ENCODE measurements at regions not wholly inside any gene's neighbourhood (a gene's known extent, or its start where the extent isn't known, plus 50 kb on each side); places are given as distances from the start of the nearest gene placed in this dataset.

DNA sequence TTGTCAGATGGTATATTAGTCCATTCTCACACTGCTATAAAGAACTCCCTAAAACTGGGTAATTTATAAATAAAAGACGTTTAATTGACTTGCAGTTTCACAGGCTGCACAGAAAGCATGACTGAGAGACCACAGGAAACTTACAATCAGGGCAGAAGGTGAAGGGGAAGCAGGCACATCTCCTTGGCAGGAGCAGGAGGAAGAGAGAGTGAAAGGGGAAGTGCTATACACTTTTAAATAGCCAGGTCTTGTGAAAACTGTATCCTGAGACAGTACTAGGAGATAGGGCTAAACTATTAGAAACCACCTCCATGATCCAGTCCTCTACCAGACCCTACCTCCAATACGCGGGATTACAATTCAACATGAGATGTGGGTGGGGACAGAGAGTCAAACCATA lies 193.9 kb upstream of the KCNG1 start:
- DNase-seq, result no peak

DNA sequence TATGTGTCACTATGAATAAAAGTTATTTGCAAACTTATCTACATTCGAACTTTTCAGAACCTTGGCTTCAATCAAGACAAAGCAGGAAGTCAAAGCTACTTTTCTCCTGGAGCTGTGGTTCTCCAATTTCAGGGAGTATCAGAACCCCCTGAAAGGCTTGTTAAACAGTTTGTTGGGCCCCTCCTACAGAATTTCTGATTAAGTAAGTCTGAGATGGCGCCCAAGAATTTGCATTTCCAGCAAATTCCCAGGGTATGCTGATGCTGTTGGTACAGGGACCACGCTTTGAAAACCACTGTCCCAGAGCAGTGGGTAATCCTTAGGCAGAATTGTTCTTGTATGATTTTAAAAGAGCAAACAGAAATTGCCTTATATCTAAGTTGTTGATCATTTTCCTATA lies 189.9 kb upstream of the KCNG1 start:
- DNase-seq, result no peak

DNA sequence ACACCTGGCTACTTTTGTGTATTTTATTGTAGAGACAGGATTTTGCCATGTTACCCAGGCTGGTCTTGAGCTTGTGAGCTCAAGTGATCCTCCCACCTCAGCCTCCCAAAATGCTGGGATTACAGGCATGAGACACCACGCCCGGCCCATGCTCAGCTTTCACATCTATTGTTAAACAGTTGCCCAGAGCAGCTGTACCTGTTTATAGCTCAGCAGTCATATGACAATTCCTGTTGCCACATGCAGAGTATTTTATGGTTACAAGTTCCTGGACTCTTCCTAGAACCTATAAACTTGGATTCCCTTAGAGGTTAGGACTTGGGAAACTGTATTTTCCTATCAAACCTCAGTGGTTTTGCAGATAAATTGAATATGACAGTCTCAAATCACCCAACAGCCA lies 188.3 kb upstream of the KCNG1 start:
- DNase-seq, result no peak

DNA sequence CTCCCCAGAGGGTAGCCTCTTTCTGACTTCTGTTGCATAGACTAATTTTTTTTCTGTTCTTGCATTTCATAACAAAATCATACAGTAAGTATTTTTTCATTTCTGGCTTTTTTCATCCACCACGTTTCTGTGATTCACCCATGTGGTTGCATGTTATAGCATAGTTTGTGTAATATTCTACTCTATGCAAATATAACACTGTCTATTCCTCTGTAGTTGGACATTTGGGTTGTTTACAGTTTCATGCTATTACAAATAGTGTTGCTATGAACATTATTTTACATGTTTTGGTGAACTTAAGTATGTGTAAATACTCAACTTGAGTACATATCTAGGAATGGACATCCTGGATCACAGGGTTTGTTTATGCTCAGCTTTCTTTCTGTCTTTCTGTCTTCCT lies 187.2 kb upstream of the KCNG1 start:
- no peak for DNase-seq

DNA sequence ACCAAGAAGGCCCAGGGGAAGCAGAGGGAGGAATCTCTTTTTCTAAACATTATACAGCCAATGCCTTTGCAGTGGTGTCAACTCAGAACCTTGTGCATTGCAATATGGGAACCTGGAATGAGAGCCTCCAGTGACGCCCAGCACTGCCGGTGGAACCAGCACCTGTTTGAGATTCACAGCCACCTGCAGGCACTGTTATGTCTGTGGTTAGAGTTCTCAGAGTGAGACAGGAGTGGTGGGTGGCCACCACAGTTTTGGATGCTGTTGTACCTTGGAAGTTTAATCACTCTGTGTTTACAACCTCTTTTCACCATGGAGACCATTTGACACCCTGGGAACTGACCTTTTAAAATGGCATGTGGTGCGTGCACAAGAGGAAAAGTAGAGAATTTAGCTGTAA lies 185.3 kb upstream of the KCNG1 start:
- no peak for DNase-seq

DNA sequence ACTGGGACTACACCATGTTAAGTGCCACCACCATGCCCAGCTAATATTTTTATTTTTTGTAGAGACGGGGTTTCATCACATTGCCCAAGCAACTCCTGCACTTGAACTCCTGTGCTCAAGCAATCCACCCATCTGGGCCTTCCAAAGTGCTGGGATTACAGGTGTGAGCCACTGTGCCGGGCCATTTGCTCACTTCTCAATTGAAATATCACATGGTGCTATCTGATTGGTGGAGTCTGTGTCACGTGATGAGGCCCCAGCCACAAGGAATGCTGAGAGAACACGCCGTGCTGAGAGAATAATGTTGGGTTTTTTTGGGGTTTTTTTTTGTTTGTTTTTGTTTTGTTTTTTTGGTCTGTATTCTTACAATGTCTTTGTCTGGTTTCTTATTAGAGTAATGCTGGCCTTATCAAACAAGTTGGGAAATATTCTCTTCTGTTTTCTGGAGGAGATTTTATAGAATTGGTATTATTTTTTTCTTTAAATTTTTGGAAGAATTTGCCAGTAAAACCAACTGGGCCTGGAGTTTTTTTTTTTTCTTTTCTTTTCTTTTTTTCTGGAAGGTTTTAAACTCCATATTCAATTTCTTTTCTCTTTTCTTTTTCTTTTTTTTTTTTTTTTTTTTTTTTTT lies 183.2 kb upstream of the KCNG1 start:
- DNase-seq, result no peak

DNA sequence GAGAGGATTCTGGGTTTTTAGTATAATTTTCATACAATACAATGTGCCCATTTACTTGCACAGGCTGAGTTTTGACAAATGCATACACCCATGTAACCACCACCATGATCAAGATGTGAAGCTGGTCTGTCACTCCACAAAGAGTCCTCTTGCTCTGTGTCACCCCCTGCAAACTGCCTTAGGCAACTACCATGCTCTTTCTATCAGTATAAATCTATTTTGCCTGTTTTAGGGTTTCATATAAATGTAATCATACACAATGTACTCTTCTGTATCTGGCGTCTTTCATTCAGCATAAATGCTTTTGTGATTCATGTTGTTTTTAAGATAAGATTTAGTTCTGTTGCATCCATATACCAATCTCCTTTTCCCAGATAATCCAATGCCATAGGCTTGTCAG lies 181.9 kb upstream of the KCNG1 start:
- no peak for DNase-seq

DNA sequence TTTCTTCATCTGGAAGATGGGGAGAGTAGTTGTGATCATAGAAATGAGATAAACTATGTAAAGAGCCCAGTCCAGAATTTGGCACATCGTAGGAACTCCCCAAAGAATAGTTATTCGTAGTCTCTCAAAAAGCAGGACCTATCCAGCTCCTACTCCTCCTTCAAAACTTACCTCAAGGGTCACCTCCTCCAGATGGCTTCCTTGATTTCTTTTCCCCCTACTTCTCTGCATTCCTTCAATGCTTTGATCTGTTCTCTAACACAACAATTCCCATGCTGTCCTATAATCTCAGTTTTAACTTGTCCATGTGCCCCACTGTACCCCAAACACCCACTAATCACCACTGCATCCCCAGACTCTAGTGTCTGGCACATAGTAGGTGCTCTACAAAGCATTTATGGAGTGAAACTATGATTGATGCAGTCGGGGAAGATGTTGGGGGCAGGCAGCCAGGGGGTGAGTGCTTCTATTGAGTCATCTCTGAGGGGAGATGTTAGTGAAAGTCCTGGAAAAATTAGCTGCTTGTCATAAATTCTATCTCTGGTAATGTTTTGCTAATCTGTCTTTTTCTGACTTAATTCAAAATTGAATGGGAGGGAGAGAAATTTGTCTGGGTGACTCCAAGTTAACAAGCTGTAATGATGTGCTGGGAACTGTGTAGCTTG lies 181.3 kb upstream of the KCNG1 start:
- no peak for DNase-seq

DNA sequence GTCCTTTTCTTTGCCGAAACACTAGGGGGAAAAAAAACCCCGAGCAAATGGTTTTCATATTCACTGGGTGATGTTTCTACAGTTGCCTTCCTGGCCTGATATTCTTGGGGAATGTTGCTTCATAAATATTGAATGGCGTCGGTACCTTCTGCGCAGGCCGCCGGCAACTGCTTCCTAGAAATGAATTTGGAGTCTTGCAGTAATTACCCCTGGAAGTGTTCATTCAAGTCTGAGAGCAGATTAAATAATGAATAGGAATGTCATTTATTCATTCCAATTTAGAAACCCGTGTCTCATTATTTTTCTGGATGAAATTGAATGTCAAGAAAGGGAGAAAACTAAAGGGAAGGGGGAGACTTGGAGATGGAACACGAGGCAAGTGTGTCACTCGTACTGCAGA lies 179.4 kb upstream of the KCNG1 start:
- no peak for DNase-seq

DNA sequence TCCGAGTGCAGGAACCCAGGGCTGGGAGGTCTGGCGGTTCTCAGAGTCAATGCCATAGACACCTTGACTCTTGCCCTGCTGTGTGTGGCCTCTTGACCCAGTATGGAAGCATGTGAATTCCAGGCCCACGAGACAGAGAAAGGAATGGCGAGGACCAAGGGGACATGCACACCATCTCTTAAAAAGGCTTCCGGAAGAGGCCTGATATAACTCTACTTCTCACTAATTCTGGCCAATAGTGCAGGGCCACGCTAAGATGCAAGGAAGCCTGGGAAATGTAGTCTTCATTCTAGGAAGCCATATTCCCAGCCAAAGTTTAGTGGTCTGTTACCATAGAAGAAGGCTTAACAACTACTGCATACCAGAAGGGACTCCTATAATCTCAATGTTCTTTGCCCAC lies 177.0 kb upstream of the KCNG1 start:
- no peak for DNase-seq

DNA sequence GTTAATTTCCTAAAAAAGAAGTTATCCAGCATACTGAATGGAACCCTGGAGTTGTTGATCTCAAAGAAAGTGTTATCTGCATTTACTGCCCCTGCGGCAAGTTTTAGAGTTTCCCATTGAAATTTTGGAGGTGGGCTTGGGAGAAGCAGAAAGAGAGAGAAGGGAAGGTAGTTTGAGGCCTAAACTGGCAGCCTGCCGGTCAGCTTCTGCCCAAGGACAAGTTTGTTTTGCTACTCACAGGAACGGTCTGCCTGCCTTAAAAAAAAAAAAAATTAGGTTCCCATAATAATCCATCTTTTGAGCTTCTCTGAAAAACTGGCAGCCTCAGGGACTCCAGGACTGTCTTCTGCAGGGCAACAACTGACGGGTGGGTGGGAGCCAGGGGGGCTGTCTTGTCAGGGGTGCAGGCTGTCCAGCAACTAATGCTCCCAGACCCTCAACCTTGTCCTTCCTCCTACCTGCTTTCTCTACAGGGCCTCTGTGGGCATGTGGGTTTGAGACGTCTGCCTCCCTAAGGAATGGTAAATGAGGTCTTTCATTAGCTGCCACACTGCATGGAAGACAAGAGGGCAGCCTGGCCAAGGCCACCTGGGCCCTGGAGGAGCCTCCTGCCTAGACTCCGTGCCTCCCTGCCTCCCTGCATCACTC lies 176.1 kb upstream of the KCNG1 start:
- DNase-seq, result no peak

DNA sequence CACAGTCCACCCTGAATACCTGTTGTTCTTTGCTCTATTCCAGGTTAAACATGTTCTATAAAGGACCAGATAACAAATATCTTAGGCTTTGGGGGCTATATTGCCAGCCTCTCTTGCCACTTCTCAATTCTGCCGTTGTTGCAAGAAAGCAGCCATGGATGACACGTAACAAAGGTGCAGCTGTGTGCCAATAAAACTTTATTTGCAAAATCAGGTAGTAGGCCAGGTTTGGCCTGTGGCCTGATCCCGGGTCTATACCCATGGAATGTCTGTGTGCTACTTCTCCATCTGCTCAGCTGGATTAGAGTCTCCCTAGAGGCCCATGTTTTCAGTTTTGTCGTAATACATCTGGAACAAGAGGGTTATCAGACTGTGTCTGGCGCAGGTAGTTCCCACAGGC lies 175.3 kb upstream of the KCNG1 start:
- DNase-seq, result no peak

DNA sequence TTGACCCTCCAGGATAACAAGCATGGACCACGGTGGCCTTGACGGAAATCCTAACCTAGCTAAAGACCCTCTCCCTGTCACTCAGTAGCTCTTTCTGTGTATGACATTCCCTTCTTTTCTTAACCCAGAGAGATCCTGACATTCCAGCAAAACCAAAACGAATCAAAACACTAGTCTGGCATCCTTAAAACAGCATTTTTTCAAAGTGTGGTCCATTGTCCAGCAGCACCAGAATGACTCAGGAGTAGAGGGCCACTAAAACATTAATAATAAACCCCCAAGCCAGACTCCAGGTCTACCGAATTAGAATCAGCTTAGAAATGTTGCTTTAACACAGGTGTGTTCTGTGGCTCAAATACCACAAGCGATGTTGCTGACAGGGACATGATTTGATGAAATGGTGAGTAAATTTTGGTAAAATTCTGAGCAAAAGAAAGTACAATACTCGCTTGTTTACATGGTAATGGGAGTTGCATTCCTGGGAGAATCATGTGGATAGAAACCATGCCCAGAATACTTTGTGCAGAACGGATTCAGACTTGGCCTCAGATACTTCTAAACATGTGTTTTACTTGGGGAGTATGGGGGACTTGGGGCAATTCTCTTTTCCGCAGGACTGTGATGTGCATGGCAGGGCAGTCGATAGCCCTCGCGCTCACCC lies 174.2 kb upstream of the KCNG1 start:
- no peak for DNase-seq

DNA sequence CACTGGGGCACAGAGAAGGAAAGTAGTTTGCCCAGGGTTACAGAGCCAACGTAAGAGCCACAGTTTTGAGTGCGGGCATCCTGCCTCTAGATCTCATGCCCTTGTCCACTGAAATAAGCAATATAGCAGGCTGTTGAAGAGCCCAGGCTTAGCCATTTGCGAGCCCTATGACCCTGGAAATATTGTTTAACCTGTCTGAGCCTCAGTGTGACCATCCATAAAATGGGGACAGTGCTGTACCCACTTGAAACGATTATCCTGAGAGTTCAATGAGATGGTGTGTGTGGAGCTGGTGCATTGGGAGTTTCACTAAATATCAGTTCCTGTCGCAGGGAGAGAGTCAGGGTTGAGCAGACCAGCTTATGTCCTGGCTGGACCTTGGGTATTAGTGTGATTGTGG lies 173.1 kb upstream of the KCNG1 start:
- DNase-seq, result no peak

DNA sequence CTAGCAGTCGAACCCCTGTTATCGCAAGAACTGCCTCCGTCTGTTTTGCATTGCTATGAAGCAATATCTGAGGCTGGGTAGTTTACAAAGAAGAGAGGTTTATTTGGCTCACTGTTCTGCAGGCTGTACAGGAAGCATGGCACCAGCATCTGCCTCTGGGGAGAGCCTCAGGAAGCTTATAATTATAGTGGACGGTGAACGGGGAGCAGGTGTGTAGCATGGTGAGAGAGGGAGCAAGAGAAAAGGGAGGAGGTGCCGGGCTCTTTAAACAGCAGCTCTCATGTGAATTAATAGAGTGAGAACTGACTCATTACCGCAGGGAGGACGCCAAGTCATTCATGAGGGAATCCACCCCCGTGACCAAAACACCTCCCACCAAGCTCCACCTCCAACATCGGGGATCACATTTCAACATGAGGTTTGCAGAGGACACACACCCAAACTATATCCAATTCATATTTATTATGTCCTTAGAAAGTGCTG lies 172.6 kb upstream of the KCNG1 start:
- no peak for DNase-seq

DNA sequence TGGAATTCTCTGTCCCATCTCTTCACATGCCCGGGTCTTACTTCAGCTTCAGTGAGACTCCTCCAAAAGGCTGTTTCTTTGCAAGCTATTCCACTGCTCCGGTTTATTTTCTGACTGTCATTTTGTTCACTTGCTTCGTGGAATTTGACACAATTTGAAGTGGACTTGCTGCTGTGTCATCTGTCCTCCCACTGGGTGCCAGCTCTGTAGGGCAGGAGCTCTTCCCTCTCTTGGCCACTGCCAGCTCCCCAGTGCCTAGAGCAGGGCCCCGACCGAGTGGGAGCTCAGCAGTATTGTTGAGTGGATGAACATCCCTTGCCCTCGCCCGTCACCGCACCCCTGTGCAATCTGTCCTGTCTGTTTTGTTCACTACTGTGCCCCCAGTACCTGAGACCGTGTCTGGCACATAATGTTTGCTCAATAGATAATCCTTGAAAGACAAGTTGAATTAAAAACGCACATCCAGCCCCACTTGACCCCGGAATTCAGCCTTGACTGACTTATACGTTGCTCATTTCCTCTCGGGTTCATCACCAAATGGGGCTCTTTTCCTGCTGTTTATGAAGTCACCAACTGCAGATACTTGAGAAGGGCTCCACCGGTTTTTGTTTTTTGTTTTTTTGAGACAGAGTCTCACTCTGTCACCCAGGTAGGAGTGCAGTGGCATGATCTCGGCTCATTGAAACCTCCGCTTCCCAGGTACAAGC lies 170.3 kb upstream of the KCNG1 start:
- DNase-seq, result no peak

DNA sequence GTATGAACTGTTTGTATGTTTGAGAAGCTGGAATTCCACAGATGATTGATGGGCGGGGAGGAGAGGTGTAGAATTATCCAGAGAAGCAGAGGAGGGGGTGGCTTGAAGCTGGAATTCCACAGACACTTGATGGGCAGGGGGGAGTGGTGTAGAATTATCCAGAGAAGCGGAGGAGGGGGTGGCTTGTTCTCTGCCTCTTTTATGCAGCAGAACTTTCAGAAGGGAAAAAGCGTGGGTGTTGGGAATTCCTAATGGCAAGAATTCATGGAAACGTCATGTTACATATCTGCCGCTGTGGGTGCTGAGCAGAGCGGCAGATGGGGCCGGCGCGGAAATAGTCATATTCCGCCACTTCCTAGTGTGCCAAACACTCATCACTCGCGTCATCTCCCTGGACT lies 167.9 kb upstream of the KCNG1 start:
- DNase-seq, result no peak

DNA sequence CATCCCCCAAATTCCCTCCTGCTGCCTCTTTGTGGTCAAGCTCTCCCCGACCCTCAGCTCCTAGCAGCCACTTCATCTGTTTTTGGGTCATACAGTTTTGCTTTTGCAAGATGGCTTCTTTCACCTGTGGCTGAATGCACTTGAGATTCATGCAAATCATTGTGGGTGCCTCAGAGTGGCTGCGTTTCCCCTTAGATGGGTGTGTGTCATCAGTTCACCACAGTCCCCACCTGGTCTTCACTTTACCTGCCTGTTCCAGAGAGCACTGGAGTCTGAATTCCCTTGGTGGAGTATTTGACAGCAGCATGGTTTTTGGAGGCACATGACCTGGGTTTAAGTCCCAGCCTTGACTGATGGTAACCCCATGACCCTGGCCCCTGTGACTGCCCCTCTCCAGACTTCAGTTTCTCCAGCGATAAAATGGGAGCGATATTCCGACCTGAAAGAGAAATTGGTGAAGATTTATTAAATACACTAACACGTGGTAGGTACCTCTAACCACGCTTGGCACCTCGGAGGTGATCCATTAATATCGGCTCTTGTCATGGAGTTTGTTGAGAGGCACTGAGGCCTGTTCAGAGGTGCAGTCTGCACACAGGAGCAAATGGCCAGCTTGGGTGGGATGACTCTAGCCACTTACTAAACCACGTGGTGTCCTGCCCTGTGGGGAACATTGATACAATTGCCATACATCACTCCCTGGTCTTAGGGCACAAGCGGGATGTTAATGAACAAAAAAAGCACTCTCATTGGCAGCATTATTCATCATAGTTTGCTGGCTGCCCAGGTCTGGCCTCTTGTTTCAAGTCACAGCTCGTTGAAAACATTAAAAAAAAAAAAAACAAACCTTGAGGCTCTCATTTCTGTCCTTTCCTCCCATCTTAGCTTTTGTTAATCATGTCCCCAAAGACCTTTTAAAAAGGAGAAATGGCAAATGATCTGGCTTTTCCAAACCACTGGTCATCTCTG lies 167.2 kb upstream of the KCNG1 start:
- no peak for DNase-seq

DNA sequence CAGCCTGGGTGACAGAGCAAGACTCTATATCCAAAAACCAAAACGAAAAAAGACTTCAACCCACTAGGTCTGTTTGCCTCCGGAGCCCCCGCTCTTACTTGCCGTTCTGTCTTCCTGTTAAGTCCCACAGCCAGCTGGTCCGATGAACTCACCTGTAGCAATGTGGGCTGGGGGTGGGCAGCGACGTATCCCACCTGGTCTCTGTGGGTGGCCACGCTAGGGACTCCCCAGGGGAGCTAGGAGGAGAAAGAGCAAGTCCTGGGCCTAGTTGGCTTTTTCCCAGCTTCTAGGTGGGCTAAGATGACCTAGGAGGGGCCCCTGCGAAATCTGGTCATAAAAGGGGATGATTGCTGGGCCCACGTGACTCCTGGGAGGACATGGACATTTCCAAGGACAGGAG lies 166.0 kb upstream of the KCNG1 start:
- DNase-seq, result no peak

DNA sequence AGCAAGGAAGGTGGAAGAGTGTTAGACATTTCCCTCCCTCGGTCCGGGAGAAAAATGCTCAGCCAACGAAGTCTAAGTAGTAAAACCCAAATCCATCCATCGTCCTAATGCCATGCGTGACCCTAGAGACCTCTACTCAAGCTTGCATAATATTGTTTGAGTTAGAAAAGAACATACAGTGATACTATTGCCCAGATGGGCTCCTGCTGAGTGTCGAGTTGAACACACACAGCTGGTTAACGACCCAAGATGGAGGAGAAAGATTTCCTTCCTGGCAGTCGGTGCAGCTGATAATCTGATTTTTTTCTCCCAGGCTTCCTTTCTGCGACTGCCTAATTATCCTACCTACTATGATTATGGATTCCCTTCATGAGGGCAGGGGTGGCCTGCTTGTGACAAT lies 164.4 kb upstream of the KCNG1 start:
- DNase-seq, result no peak

DNA sequence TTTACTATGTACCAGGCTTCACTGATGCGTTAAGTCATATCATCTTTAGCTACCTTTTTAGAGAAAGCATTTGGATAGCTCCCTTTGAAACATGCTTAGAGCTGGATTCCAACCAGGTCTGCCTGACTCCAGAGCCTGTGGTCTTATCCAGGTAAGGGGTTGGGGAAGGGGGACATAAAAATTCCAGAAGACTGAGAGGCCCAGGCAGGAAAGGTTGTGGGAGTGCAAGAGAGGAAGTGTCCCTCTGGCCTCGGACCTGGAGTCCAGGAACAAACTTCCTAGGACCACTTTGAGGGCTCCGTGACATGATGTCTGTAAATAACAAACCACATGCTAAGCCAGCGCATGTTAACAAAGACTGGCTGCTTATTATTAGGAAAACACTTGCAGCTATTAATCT lies 163.0 kb upstream of the KCNG1 start:
- DNase-seq, result no peak

DNA sequence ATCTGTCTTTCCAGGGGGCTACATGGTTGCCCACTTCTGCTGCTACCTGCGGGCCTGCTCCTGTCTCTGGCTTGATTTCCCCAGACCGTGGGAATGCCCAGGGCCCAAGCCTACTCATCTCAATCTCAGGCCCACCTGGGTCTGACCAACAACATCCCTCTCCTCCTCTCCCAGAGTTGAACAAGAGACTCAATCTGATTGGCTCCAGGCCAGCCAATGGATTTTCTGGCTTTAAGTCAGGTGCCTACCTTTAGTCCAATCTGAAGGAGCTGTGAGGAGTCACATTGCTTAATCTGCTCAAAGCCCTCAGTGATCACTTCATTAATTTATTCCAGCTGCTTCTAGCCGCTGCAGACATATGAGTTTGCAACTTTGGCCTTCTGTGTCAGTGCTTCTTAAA lies 162.4 kb upstream of the KCNG1 start:
- no peak for DNase-seq
